NCI-H69 (cell line): ENCODE measurements at regions not wholly inside any gene's neighbourhood (a gene's known extent, or its start where the extent isn't known, plus 50 kb on each side); places are given as distances from the start of the nearest gene placed in this dataset.
A peak's percentile ranks its signal among the peaks of the same experiment; 100 is the strongest.
"Not testable (repeated sequence)": the region's sequence is repeated elsewhere in the genome, so short reads cannot be mapped to it uniquely, and the experiment has no call there.

ENCODE experiments used
- DNase-seq: peaks from one replicate; lab custom pipeline; 2025; lab: John Stamatoyannopoulos, UW

DNA sequence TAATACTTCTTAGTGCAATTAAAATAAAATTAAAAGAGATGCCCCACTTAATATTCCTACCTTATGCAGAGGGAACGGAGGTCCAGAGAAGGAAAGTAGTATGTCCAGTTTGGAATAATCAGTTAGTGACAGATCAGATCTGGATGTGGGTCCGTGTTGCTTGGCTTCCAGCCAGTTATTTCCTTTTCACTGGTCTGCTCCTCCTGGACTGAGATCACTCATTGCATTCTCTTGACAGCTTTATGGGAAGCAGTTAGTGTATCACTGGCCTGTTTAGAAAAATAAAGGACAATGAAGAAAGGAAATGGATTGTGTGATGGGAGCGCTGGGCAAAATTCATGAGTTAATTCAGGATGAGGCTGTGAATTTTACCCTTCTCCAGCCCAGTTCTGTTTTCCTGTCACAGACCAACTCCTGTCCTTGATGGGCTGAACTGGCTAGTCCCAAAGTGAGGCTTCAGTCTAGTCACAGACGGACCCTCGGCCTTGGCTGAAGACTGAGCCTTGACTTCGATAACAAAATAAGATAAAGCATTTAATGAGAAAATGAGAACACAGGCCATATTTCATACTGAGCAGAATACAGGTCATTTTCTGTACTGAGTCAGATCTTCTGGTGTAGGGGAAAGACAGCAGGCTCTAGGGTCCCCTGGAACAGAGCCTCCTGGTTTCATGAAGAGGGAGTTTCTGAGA, 85.2 kb upstream of the TRABD2B start:
- peak; percentile 65 for DNase-seq

DNA sequence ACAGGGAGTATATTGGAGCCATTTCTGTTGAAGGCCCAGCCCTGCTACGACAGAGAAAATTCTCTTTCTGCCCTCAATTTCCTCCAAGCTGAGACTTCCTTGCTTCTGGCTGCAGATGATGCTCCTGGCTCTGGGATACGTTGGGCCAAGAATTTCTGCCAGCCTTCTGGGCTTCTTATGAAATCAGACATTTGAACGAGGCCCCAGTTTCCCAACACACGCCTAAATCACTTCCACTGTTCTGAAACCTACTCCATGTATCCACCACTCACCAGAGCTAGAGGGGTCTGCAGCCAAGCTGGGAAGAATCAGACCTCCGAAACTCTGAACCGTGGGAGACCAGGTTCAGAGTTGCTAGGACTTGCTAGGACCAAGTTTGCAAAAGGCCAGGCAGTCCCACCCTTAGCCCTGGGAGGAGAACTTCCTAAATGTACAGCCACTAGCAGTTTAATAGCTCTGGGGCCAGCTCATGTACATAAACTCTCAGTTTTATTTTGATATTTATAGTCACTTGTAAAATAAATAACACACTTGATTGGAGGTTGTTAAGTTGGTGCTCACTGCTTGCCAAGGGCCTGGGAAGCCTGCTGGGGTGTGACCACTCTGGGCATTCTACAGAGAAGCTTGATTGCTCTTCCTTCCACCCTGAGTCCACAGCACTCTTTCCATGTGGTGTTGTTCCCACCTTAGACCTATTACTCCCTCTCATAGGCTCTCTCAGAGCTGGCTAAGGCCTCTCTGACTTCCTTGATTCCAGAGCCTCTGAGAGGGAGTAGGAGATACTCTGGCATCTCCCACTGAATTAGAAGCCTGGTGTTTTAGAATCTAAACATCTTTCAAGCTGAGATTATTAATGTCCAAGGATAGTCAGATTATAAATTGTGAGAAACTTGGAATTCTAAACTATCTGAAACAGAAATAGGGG, 83.4 kb upstream of the TRABD2B start:
- no peak for DNase-seq

DNA sequence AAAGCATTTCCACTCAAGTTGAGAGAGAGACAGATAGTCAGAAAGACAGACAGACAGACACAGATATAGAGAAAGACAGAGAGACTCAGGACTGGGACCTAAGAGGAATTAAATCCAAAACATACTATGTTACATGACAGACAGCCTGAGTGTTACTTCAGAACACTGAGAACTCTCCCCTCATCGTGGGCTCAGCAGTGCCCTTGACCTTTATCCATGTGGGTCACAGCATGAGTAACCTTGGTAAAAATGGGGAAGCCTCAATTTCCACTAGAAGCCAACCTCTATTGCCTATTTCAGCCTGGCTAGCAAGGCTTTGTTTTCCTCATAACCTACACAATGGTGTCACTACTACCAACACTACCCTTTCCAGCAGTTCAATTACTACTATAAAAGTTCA, 81.9 kb upstream of the TRABD2B start:
- no peak for DNase-seq

DNA sequence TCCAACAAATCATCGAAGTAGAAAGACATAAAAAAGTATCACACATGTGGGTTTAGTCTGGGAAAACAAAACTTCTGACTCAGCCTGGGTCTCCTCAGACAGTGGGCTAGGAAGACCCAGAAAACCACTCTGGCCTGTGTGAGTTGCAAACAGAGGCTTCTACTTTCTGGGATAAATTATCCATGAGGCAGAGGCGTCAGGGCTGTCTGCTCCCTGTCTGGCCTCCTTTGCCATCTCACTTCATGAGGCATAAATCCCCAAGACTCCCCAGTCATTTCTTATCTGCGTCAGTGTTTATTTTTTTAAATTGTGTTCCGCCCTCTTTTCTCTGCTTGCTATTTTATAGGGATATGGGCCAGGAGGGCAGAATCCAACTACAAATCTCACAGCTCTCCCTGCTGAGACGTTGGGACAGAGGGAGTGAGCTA, 80.6 kb upstream of the TRABD2B start:
- DNase-seq = no peak

DNA sequence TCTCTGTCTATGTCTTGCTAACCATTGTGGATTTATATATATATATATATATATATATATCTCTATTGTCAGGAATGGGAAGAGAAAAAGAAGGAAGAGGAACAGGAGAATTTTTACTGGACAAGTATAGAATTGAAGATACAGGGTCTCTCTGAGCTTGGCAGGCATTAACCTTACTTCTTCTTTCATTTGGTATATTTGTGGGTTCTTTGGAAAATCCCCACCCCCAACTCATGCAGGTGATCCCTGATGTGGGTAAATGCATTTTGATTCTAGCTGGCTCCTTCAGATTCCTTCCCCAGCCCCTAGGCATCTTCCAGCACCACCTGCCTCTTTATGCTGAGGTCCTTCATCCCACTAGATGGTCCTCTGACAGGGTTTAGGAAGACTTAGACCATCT, 78.8 kb upstream of the TRABD2B start:
- no peak for DNase-seq

DNA sequence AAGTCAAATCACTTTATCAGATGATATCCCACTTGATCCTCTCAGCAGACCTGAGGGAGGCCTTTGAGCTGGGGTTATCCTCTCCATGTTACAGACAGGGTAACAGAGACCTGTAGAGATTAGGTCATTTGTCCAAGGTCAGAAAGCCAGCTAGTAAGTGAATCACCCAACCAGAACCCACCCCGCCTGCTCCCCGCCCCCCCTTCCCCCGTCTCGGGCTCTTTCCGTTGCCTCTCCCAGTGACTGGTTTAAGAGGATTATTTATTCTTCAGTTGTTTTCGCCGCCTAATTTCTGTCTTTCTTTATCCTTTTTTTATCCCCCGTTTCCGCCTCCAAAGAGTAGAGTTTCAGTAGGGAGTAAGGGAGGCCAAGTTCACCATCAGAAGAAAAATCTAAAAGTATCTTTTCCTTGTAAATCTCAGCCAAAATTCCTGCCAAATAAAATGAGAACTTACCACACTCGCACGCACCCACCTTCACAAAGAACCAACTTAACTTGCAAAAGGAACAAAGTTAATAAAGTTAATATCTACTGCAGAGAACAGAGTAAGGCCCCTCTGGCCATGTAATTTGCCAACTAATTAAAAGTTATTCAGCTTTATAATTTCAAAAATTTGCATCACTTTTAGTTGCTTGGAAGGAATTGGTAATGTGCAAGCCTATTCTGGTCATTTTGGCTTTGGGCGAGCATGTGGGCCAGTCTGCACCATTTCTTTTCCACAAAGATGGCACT, 76.8 kb upstream of the TRABD2B start:
- DNase-seq = no peak

DNA sequence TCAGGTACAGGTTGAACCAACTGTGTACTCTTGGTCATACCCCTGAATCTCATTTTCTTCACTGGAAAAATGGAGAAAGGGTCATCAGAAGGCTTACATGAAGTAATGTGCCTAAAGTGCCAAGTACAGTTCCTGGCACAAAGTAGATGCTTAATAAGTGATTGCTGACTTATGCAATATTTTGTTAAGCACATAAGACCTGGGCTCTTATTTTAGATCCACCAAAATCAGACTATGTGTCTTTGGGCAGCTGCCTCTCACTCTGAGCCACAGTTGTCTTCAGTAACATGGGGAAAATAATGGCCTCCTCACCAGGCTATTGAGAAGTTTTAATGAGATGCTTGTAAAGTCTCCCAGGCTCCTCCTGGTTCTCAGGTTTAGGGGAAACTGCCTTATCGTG, 74.3 kb upstream of the TRABD2B start:
- DNase-seq = no peak

DNA sequence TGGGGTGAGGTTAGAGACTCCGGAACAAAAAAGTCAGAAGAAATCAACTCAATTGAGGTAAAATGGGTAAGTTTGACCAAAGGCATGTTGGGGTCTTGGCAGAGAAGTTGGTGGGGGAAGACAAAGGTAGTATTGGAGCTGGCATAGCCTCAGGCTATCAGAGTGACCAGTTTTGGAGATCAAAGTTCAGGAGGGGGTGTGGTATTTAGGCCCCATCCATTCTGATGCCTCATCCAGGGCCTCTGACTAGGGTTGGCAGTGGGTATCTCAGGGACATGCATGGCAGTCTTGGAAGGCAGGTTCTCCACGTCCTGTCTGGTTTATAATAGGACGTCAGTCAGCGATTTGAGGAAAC, 73.2 kb upstream of the TRABD2B start:
- DNase-seq = no peak

DNA sequence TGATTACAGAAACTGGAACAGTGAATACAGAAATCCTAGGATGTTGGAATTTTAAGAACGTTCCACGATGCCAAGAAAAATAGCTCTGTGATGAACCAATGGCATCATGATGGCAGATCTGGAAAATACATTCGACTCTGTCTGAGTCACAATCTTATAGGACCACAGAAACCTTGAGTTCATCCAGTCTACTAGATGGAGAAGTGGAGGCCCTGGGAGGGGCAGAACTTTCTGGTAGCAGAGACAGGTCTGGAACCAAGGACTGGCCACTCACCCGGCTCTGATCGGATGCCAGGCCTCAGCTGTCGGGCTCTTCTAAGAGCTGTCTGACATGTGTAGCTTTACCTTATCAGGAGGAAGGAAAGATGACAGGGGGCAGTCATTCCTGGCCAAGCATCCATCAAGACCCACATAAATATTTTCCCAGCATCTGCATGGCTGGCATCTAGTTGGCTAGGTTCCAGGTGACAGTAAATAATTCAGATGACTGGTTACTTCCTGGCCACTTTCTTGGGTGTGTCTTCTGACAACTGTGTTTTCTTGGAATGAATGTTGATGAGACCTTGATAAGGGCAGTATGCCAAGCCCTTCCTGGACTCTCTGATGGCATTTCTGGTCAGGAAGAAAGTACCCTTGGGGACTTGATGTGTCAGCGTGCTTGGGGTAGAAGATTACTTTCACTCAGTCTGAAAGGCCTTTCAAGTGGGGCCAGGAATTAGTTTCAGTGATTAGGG, 72.6 kb upstream of the TRABD2B start:
- no peak for DNase-seq

DNA sequence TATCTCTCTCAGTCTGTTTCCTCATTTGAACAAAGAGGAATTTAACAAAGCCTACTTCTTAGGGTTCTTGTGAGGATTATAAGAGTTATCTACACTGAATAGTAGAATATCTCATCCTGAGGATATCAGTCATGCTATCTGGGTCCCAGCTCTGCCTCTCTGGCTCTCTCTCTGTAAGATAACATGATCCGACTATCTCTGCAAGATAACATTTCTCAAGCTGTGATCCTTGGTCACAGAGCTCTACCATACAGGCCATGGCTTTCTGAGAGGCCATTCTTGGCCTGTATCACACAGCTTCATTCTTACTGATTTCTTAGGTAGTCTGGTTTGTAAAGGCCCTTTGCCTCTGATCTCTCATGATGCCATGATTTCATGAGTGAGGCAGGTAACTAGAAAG, 71.0 kb upstream of the TRABD2B start:
- no peak for DNase-seq

DNA sequence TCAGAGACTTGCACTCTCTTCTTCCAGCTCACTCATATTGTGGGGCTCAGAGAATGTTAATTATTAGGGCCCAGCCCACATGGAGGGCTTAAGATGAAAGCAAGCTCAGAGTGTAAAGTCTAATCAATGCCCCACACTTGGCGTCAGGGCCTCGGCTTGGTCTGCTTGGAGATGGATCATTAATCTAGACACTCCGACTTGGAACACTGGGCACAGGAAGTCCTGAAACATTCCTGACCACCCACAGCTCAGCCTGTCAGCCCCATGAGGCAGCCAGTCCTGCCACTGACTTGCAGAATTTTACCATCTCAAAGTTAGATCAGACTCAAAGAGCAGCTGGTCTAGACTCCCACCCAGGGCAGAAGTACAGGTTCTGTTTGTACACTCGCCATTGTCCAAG, 69.8 kb upstream of the TRABD2B start:
- no peak for DNase-seq

DNA sequence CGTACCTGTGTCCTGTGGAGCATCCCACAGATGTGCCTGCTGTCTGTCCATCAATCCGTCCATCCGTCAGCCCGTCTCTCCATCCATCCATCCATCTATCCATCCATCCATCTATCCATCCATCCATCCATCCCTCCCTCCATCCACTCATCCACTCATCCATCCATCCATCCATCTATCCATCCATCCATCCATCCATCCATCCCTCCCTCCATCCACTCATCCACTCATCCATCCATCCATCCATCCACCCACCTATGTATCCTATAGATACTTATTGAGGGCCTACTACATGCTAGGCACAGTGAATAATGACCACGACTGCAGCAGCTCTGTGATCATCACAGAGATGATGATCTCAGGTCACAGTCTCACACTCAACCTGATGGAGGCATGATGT, 67.5 kb upstream of the TRABD2B start:
- not testable (repeated sequence) for DNase-seq

DNA sequence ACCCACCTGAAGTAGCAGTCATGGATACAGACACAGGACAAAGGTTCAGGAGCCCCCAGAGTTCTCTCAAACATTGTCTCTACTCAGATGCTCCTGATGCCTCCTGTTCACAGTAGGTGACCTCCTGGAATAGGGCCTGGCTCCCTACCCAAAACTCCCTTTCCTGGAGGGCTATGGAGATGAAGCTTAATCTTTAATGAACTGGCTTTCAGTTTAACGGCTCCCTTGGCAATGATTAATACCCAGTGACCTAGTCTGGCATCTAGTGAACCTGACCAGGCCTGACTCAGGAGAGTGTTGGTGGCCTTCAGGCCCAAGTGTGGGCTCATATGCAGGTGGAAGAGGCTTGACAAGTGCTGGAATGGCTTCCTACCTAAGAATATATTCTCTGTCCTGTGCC, 65.2 kb upstream of the TRABD2B start:
- no peak for DNase-seq

DNA sequence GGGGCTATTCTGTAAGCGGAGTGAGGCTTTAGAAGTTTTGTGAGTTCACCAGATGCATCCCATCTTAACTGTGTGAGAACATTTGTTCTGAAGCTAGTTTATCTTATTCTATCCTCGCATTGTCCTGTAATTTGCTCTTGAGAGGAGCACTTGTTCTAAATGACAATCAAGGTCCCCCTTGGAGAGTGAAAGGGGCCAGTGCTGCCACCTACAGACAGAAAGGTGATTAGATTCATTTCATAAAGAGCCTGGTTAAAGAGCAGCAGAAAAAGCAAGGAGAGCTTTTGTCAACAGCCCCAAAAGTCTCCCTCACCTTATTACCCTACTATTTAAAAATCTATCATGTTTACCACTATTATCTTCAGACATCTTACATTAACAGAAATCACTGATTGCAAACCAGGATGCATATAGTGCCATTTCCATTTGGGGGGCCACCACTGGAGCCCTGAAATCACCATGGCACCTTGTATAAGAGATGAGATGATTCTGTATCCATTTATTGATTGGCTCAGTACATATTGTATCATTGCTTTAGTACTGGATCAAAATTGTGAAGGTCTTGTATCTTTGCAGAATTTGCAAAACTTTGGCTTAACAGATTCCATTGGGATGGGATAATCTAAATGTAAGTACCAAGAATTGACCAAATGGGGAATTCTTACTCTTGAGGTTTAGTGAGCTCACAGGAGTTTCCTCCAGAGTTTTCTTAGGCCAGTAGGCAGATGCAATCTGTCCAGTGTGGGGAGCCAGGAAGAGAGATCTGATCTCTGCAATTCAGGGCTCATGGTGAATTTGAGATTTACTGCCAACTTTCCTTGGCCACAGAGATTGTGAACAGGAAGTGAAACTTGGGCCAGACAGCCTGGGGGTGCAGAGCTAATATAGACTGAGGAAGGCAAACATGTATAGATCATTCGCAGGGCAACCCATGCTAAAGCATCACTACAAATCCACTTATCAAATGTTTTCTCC, 64.3 kb upstream of the TRABD2B start:
- peak; percentile 68 for DNase-seq

DNA sequence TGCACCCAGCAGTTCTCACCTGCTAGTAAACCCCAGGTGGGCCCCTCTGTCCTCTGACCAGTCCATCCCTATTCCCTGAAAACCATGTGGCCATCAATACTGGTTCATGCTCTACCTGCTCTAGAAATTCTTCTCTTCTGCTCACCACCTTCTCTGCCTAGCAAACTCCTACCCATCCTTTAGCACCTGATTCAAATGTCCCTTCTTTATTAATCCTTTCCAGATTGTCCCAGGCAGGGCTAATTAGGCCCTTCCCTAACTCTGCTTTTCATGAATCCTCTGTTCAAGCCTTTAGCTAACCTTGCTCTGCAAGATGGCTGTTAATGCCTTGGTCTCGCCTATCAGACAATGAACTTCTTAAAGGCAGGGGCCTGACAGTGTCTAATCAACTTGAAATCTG, 62.1 kb upstream of the TRABD2B start:
- DNase-seq = no peak

DNA sequence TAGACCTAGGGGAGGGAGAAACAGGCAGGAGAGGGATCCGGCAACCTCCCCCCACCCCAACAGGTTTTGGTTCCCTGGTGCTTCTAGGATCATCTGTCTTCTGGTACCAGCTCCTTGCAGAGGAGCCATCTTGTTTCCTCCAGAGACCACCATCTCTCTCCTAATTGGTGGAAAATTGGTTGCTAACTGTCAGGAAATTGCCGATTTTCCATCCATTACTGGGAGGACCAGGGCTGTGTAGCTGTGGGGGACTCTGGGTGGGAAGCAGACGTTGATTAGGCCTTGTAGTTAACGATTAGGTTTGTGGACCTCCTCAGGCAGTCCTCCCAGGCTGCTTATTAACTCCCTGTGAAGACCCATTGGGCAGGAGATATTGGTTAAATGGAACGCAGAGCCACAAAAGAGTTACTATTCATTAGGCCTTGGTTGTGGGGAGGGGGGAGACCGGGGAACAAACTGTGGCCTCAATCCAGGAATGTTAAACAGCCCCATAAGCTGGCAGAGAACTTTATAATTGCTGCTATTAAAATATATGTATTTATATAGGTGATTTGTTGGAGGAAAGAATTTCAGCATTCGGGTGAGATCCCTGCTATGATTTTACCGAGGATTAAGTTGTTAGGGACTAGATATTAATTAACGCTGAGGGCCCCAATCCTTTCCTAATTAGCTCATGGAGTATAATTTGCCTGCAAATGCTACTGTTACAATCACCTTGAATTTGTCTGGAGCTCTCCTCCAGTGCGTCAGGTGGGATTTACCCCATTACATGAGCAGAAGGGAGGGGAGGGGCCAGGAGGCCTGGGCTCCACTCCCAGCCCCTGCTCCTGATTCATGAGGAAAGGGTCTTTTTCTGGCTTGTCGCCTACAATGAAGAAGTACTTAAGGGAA, 61.2 kb upstream of the TRABD2B start:
- DNase-seq = peak; percentile 4

DNA sequence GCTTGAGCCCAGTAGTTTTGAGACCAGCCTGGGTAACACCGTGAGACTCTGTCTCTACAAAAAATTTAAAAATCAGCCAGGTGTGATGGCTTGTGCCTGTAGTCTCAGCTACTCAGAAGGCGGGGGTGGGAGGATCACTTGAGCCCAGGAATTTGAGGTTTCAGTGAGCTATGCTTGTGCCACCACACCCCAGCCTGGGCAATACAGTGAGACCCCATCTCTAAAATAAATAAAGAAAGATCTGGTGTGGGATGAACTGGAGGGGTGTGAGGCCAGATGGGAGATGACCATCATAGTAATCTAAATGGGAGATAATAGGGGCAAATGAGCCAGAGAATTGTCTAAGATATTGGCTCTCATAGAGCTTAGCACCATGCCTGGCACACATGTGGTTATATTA, 60.1 kb upstream of the TRABD2B start:
- no peak for DNase-seq

DNA sequence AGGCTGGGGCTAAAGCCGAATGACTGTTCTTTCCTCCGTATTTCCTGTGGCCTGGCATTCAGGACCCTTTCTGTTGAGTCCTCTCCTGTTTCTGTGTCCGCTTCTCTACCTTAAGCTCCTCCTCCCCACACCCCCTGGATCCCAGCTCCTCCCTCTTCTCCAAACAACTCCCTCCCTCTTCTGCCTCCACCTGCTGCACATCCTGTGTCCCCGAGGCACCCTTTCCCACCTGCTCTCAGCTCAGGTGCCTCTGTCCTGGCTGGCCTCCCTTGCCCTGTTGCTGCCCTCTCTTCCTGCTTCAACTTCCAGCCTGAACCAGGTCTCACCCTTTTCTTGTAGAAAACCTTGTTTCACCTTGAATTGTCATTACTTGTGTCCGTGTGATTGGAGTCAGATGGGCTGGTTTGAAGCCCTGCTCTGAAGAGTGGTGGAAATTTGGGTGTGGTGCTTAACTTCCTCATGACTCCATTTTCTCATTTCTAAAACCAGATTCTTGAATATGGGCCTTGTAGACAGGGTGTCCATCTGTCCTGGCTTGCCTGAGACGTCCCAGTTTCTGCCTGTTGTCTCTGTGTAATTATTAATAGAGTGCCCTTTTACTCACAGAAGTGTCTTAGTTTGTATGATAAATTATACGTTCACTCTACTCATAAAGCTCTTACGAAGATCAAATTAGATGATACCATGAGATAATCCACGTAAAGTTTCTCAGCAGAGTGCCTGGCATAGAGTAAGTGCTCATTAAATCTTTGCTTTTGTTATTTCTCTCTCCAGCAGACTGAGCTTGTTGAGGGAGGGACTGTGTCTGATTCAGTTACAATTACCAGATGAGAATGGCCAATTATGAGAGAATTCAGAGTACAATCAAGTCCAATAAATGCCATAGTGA, 58.9 kb upstream of the TRABD2B start:
- peak; percentile 77 for DNase-seq

DNA sequence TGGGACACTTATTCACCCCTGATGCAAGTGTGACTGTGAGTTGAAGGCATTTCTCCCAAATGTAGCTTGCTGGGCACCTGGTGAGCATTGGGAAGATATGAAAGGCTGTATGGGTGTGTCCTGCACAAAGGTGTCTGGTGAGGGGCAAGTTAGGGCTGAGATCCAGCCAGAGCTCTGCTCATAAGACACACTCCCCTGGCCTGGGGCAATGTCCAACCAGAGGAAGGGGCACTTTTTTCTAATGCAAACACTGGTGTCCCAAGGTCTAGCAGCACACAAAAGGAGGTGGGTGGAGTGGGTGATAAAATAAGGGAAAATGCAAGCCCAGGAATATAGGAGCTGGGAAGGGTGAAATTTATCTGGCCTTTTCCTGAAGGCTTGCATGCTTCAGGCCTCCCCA, 57.0 kb upstream of the TRABD2B start:
- DNase-seq = no peak
